ENCODE measurements at regions not wholly inside any gene's neighbourhood (a gene's known extent, or its start where the extent isn't known, plus 50 kb on each side); places are given as distances from the start of the nearest gene placed in this dataset.

DNA sequence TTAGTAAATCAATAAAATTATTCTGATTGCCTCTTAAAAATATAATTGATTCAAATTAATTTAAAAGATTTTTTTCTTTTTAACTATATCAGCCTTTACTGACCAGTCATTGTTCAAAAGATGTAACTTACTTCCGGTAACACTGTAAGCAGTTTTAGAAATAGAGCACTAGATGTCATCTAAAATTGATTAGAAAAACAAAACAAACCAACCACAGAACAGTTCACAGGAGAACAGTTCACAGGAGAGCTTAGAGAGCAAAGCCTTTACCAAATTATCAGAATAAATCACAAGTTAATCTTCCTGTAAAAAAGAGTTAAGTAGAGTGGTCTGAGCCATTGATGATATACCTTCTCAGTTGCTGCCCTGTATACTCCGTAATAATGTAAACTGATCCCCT is 133.3 kb upstream of the DGKB start:
- no peaks in the 10 kb centered on the region for H3K4me1 Mint-ChIP-seq (ENCODE audit: low read depth)
- H3K9me3 Mint-ChIP-seq = peaks cover 8% of the 10 kb centered on the region
- intact Hi-C loops (cut with micrococcal nuclease) = no loop called here
- no peak overlapping the region for H3K4me3 Mint-ChIP-seq
- no peak overlapping the region for H3K27ac Mint-ChIP-seq
- no peaks in the 10 kb centered on the region for H3K36me3 Mint-ChIP-seq (ENCODE audit: low read depth)
- H3K27me3 Mint-ChIP-seq = no peaks in the 10 kb centered on the region

- H3K27ac Mint-ChIP-seq = no peak overlapping the region
- no peaks in the 10 kb centered on the region for H3K36me3 Mint-ChIP-seq (ENCODE audit: low read depth)
- intact Hi-C loops (cut with micrococcal nuclease) = no loop called here
- peaks cover 8% of the 10 kb centered on the region for H3K9me3 Mint-ChIP-seq
- no peak overlapping the region for H3K4me3 Mint-ChIP-seq
- H3K27me3 Mint-ChIP-seq = no peaks in the 10 kb centered on the region
- no peaks in the 10 kb centered on the region for H3K4me1 Mint-ChIP-seq (ENCODE audit: low read depth)
These were observed 130.5 kb upstream of the DGKB start for GRCh38 chr7:15033039-15033438.

DNA sequence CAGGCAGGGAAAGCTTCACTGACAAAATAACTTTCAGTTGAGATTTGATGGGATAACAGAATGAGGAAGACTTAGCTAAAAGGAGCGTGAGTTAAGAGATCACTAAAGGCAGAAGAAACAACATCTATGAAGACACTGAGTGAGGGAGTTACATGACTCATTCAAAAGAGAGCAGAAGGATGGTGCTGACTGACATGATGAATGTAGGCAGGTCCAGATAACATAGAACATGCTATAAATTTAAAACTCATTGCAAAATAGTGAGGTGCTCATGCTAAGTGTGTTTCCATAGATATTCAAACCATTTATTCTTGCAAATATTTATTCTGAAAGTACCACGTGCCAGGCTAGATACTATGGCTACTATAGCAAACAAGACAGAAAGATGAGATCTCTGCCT is 116.4 kb upstream of the DGKB start:
- Mint-ChIP-seq H3K9me3 (no peaks in the 10 kb centered on the region), H3K36me3 (ENCODE audit: low read depth) (no peaks in the 10 kb centered on the region), H3K4me1 (ENCODE audit: low read depth) (no peaks in the 10 kb centered on the region), H3K27me3 (no peaks in the 10 kb centered on the region), H3K4me3 (no peak overlapping the region), H3K27ac (no peak overlapping the region)
- intact Hi-C loops (cut with micrococcal nuclease) = no loop called here

GRCh38 chr7:15016766-15017165 is 114.2 kb upstream of the DGKB start:
- Mint-ChIP-seq H3K4me1 (ENCODE audit: low read depth) (no peaks in the 10 kb centered on the region), H3K36me3 (ENCODE audit: low read depth) (no peaks in the 10 kb centered on the region), H3K27me3 (no peaks in the 10 kb centered on the region), H3K4me3 (no peak overlapping the region), H3K27ac (no peak overlapping the region), H3K9me3 (no peaks in the 10 kb centered on the region)
- intact Hi-C loops (cut with micrococcal nuclease) = loop anchor here (2.0 kb wide), 1 partner anchor 1736 kb away; no protein-coding TSS in a partner anchor

DNA sequence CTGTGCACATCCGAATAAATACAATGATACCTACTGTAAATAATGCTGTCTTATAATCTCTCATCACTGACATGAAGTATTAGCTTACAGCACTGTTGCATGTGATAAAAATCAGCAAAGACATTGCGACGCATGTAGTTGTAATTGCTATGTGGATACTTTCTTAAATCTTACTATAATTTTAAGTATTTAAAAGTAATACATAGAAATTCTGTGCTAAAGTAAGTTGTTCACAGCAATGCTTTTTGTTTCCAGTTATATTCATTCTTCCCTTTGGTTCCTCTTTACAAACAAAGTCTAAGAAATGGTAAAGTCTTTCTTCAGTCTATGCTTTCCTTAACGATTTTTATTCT is 113.7 kb upstream of the DGKB start:
- no peaks in the 10 kb centered on the region for H3K27me3 Mint-ChIP-seq
- H3K4me3 Mint-ChIP-seq = no peak overlapping the region
- no peak overlapping the region for H3K27ac Mint-ChIP-seq
- intact Hi-C loops (cut with micrococcal nuclease) = loop anchor here (2.0 kb wide), 1 partner anchor 1735 kb away; no protein-coding TSS in a partner anchor
- no peaks in the 10 kb centered on the region for H3K4me1 Mint-ChIP-seq (ENCODE audit: low read depth)
- no peaks in the 10 kb centered on the region for H3K36me3 Mint-ChIP-seq (ENCODE audit: low read depth)
- no peaks in the 10 kb centered on the region for H3K9me3 Mint-ChIP-seq

DNA sequence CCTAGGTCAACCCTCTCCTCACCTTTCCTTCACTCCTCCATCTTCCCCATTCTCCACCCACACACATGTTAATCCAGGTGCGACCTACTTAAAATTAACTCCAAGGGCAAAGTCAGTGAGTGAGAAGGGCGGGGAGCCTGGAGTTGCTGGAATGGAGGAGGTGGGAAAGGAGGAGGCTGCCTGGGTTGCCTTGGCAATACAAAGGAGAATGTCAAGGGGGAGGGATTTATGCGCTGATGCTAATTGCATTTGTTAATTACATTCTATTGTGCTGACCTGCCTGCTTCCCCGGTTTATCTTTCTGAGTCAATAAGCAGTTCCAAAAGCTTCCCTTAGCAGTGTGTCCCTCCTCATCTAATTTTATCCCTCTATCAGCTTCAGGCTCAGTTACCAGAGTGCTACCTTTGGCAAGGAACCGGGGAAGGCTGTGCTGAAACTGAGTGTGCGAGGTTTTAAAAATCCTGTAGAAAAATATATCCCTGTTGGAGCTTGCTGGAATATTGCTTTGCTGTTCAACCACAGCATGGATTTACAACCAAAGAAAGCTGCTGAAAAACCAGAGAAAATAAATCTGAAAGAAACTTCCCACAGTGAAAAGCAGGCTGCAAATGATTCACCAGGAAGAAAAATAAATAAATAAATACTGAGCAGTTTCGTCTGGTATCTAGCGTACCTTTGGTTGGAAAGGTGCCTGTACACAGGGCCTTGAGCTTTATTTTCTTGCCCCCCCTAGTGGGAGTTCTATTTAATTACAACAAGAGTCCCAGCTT is 113.2 kb upstream of the DGKB start:
- no peaks in the 10 kb centered on the region for H3K36me3 Mint-ChIP-seq (ENCODE audit: low read depth)

GRCh38 chr7:15012135-15012534 is 109.6 kb upstream of the DGKB start:
- H3K27me3 Mint-ChIP-seq = no peaks in the 10 kb centered on the region
- H3K9me3 Mint-ChIP-seq = no peaks in the 10 kb centered on the region
- H3K4me1 Mint-ChIP-seq (ENCODE audit: low read depth) = no peaks in the 10 kb centered on the region
- H3K27ac Mint-ChIP-seq = no peak overlapping the region
- H3K36me3 Mint-ChIP-seq (ENCODE audit: low read depth) = no peaks in the 10 kb centered on the region
- intact Hi-C loops (cut with micrococcal nuclease) = no loop called here
- no peak overlapping the region for H3K4me3 Mint-ChIP-seq

More for the DNA sequence above, 113.2 kb upstream of the DGKB start:
- Mint-ChIP-seq H3K27ac (no peak overlapping the region), H3K9me3 (no peaks in the 10 kb centered on the region), H3K27me3 (no peaks in the 10 kb centered on the region), H3K4me1 (ENCODE audit: low read depth) (no peaks in the 10 kb centered on the region), H3K4me3 (no peak overlapping the region)
- intact Hi-C loops (cut with micrococcal nuclease) = loop anchor here (2.0 kb wide), 1 partner anchor 1735 kb away; no protein-coding TSS in a partner anchor

GRCh38 chr7:15011289-15011688 is 108.7 kb upstream of the DGKB start:
- H3K9me3 Mint-ChIP-seq = no peaks in the 10 kb centered on the region
- no peaks in the 10 kb centered on the region for H3K4me1 Mint-ChIP-seq (ENCODE audit: low read depth)
- intact Hi-C loops (cut with micrococcal nuclease) = no loop called here
- no peaks in the 10 kb centered on the region for H3K27me3 Mint-ChIP-seq
- H3K27ac Mint-ChIP-seq = no peak overlapping the region
- no peak overlapping the region for H3K4me3 Mint-ChIP-seq
- no peaks in the 10 kb centered on the region for H3K36me3 Mint-ChIP-seq (ENCODE audit: low read depth)

DNA sequence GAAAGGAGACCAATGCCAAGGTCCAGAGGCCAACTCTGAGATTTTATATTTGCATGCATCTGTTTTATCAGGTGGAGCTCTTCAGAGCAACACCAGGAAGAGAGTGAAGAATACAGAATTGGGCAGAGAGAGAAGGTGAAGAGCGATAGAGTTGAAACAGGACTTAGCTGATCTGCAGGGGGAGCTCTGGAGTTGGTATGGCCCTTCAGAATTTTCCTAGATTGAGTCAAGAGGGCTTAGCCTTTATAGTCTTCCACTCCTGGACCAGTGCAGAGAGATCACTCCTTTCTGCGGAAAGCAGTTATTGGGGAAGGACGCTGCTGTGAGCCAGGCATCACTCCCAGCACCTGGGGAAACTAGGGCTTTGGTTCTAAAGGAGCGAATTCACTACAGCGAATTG is 105.0 kb upstream of the DGKB start:
- H3K4me3 Mint-ChIP-seq = no peak overlapping the region
- no peaks in the 10 kb centered on the region for H3K9me3 Mint-ChIP-seq
- no peaks in the 10 kb centered on the region for H3K4me1 Mint-ChIP-seq (ENCODE audit: low read depth)
- no peaks in the 10 kb centered on the region for H3K36me3 Mint-ChIP-seq (ENCODE audit: low read depth)
- intact Hi-C loops (cut with micrococcal nuclease) = no loop called here
- H3K27ac Mint-ChIP-seq = no peak overlapping the region
- no peaks in the 10 kb centered on the region for H3K27me3 Mint-ChIP-seq

DNA sequence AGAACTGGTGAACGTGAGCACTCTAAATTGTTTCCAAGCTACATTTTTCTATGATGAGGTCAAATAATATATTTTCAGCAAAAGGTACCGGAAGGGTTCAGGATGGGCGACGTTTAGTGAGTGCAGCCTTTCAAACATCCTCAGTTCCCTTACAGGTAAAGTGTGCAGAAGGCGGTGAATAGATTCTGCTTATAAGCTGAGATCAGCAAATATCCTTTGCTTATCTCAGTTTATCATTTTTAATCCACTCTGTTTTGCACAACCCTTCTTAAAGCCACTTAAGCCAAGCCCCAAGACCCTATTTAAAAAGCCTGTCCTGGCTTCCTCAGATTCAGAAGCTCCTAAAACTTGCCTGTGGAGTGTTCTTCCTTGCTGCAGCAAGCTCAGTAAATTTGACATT is 103.1 kb upstream of the DGKB start:
- no peaks in the 10 kb centered on the region for H3K9me3 Mint-ChIP-seq
- H3K36me3 Mint-ChIP-seq (ENCODE audit: low read depth) = no peaks in the 10 kb centered on the region
- intact Hi-C loops (cut with micrococcal nuclease) = no loop called here
- no peaks in the 10 kb centered on the region for H3K27me3 Mint-ChIP-seq
- H3K4me1 Mint-ChIP-seq (ENCODE audit: low read depth) = no peaks in the 10 kb centered on the region
- H3K27ac Mint-ChIP-seq = no peak overlapping the region
- no peak overlapping the region for H3K4me3 Mint-ChIP-seq

- Mint-ChIP-seq H3K4me3 (no peak overlapping the region), H3K9me3 (peaks cover 5% of the 10 kb centered on the region), H3K27ac (no peak overlapping the region), H3K27me3 (no peaks in the 10 kb centered on the region), H3K4me1 (ENCODE audit: low read depth) (no peaks in the 10 kb centered on the region), H3K36me3 (ENCODE audit: low read depth) (no peaks in the 10 kb centered on the region)
- intact Hi-C loops (cut with micrococcal nuclease) = no loop called here
These were observed 97.6 kb upstream of the DGKB start for GRCh38 chr7:15000157-15000556.

- Mint-ChIP-seq H3K27ac (no peak overlapping the region), H3K9me3 (peaks cover 5% of the 10 kb centered on the region), H3K4me1 (ENCODE audit: low read depth) (no peaks in the 10 kb centered on the region), H3K27me3 (no peaks in the 10 kb centered on the region), H3K36me3 (ENCODE audit: low read depth) (no peaks in the 10 kb centered on the region), H3K4me3 (no peak overlapping the region)
- intact Hi-C loops (cut with micrococcal nuclease) = no loop called here
These were observed 96.8 kb upstream of the DGKB start for GRCh38 chr7:14999331-14999730.

GRCh38 chr7:14995774-14996173 is 93.2 kb upstream of the DGKB start:
- H3K9me3 Mint-ChIP-seq = peaks cover 5% of the 10 kb centered on the region
- intact Hi-C loops (cut with micrococcal nuclease) = no loop called here
- no peaks in the 10 kb centered on the region for H3K27me3 Mint-ChIP-seq
- H3K27ac Mint-ChIP-seq = no peak overlapping the region
- no peak overlapping the region for H3K4me3 Mint-ChIP-seq
- H3K36me3 Mint-ChIP-seq (ENCODE audit: low read depth) = no peaks in the 10 kb centered on the region
- H3K4me1 Mint-ChIP-seq (ENCODE audit: low read depth) = no peaks in the 10 kb centered on the region

GRCh38 chr7:14988941-14989340 is 86.4 kb upstream of the DGKB start:
- H3K4me1 Mint-ChIP-seq (ENCODE audit: low read depth) = no peaks in the 10 kb centered on the region
- no peaks in the 10 kb centered on the region for H3K36me3 Mint-ChIP-seq (ENCODE audit: low read depth)
- H3K27me3 Mint-ChIP-seq = no peaks in the 10 kb centered on the region
- H3K9me3 Mint-ChIP-seq = peaks cover 6% of the 10 kb centered on the region
- H3K4me3 Mint-ChIP-seq = no peak overlapping the region
- intact Hi-C loops (cut with micrococcal nuclease) = no loop called here
- no peak overlapping the region for H3K27ac Mint-ChIP-seq

DNA sequence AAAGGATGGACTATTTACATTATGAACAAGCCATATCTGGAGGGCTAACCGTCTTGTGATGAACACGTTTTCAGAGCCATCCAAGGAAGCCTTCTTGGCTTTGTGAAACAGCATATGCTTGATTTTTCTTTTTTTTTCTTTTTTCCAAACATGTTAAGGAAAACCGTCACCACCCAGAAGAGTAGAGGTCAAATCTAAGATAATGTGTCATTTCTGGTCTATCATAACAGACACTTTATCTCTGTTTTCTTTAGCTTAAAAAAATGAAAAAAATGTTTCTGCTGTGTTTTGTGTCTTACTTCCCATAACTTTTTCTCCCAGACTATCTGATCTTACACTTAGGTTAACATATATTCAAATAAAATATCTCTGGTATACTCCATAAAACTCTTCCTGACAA is 76.1 kb upstream of the DGKB start:
- Mint-ChIP-seq H3K27me3 (no peaks in the 10 kb centered on the region), H3K4me3 (no peak overlapping the region)
- intact Hi-C loops (cut with micrococcal nuclease) = no loop called here

More for the DNA sequence above, 76.1 kb upstream of the DGKB start:
- Mint-ChIP-seq H3K9me3 (peaks cover 19% of the 10 kb centered on the region), H3K4me1 (ENCODE audit: low read depth) (no peaks in the 10 kb centered on the region), H3K27ac (no peak overlapping the region), H3K36me3 (ENCODE audit: low read depth) (no peaks in the 10 kb centered on the region)

All from dendritic cell treated with granulocyte-macrophage colony-stimulating factor and Interleukin-4, amounts not matched to agents 40 ng/mL and 50 ng/mL, for 4 days (primary cell).